GM10266 (cell line): ENCODE measurements at regions not wholly inside any gene's neighbourhood (a gene's known extent, or its start where the extent isn't known, plus 50 kb on each side); places are given as distances from the start of the nearest gene placed in this dataset.

Experiments
- DNase-seq: peaks from one replicate; pipeline ENCODE4 v3.0.0; 2012; ENCODE audit errors: extremely low spot score
- CTCF ChIP-seq: IDR thresholded peaks from 2 replicates; pipeline ENCODE4 v1.5.1; 2012; ENCODE audit warnings: mild to moderate bottlenecking, low read depth; ENCODE audit not compliant: control insufficient read depth, insufficient read depth; ENCODE audit errors: missing control alignments

DNA sequence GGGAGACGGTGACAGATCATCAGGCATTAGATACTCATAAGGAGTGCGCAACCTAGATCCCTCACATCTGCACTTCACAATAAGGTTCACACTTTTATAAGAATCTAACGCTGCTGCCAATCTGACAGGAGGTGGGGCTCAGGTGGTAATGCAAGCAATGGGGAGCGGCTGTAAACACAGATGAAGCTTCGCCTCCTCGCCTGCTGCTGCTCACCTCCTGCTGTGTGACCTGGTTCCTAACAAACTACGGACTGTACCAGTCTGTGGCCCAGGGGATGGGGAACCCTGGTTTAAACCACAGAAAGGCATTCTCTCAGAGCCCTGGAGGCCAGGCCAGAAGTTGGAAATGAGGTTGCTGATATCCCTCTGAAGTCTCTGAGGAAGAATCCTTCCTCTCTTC, 323.6 kb downstream of the DRD1 start:
- DNase-seq: no peak
- TF ChIP-seq CTCF: no peak

- no peak for TF ChIP-seq CTCF
- DNase-seq: no peak
These were observed 325.2 kb downstream of the DRD1 start for GRCh38 chr5:175118700-175119309.

GRCh38 chr5:175116466-175117048, 327.4 kb downstream of the DRD1 start:
- no peak for DNase-seq
- TF ChIP-seq CTCF: no peak

GRCh38 chr5:175115831-175116230, 328.2 kb downstream of the DRD1 start:
- TF ChIP-seq CTCF: no peak
- no peak for DNase-seq

GRCh38 chr5:175113947-175114346, 330.0 kb downstream of the DRD1 start:
- TF ChIP-seq CTCF: no peak
- no peak for DNase-seq

DNA sequence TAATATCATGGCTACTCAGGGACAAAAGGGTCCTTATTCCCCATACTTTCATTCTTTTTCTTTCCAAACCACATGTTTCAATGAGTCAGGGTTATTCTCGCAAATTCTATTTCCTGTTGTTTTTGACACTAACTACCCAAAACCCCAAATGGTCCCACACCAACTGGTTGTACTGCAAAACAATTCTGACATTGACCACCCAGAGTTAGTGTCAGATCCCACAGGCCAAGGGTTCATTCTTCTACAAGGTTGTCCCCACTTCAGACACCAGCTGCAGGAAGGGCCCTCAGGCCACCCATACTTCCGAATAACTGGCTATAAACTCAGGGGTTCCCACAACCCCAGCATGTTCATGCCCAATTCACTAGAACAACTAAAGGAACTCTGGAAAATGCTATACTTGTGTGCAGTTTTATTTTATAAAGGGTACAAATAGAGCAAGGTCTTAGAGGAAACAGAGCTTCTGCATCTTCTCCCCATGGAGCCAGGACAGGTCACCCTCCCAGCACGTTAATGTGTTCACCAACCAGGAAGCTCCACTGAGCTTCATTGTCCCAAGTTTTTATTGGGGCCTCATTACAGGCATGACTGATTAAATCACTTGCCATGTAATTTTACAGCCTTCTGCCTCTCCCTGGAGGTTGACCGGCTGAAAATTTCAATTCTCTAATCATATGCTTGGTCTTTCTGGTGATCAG, 334.8 kb downstream of the DRD1 start:
- no peak for DNase-seq
- no peak for TF ChIP-seq CTCF

- no peak for TF ChIP-seq CTCF
- no peak for DNase-seq
These were observed 336.1 kb downstream of the DRD1 start for GRCh38 chr5:175107865-175108264.
